HepG2 (cell line): ENCODE measurements at regions not wholly inside any gene's neighbourhood (a gene's known extent, or its start where the extent isn't known, plus 50 kb on each side); places are given as distances from the start of the nearest gene placed in this dataset.

Source experiments
- BHLHE40 ChIP-seq: IDR thresholded peaks from 2 replicates; pipeline ENCODE4 v1.6.1; 2011; ENCODE audit warnings: low read length, improper control_type of control experiment
- BORCS8-MEF2B ChIP-seq: sonication (generic); formaldehyde crosslinking; IDR thresholded peaks from 2 replicates; pipeline ENCODE4 v1.8.0; 2022; ENCODE audit warnings: mild to moderate bottlenecking, missing genetic modification reagents
- CEBPB ChIP-seq: IDR thresholded peaks from 2 replicates; pipeline ENCODE4 v1.6.1; 2011; ENCODE audit warnings: low read depth, low read length, improper control_type of control experiment, borderline replicate concordance
- CENPT ChIP-seq: sonication (generic); formaldehyde crosslinking; IDR thresholded peaks from 2 replicates; pipeline ENCODE4 v1.8.0; 2022; ENCODE audit warnings: low read depth, mild to moderate bottlenecking, moderate library complexity, missing genetic modification reagents
- CREM ChIP-seq, 2 experiments: sonication (generic) in 1 of 2; formaldehyde crosslinking in 1 of 2; IDR thresholded peaks; 2 replicates each; pipeline versions ENCODE4 v1.4.0 to v1.6.1; 2016 to 2020; ENCODE audit warnings: antibody characterized with exemption in 1 of 2, mild to moderate bottlenecking in 1 of 2, missing genetic modification reagents in 1 of 2
- ELF1 ChIP-seq: sonication (generic); formaldehyde crosslinking; IDR thresholded peaks from 2 replicates; pipeline ENCODE4 v1.4.0; 2020; ENCODE audit warnings: missing genetic modification reagents
- MAFG ChIP-seq: sonication (generic); formaldehyde crosslinking; IDR thresholded peaks from 2 replicates; pipeline ENCODE4 v1.5.1; 2020; ENCODE audit warnings: mild to moderate bottlenecking, missing genetic modification reagents
- MXD3 ChIP-seq: IDR thresholded peaks from 2 replicates; pipeline ENCODE4 v1.6.1; 2016; ENCODE audit warnings: mild to moderate bottlenecking, missing biosample characterization, missing genetic modification reagents
- NFIC ChIP-seq: IDR thresholded peaks from 2 replicates; pipeline ENCODE4 v1.6.1; 2012; ENCODE audit warnings: mild to moderate bottlenecking, low read length, inconsistent platforms
- NFKB2 ChIP-seq: sonication (generic); formaldehyde crosslinking; IDR thresholded peaks from 2 replicates; pipeline ENCODE4 v1.4.0; 2020; ENCODE audit warnings: missing genetic modification reagents, borderline replicate concordance
- RFXAP ChIP-seq: sonication (generic); formaldehyde crosslinking; IDR thresholded peaks from 2 replicates; pipeline ENCODE4 v1.4.0; 2020; ENCODE audit warnings: missing genetic modification reagents, borderline replicate concordance
- RNF2 ChIP-seq: fragments of 450-650 bp; conservative IDR thresholded peaks from 2 replicates; pipeline ENCODE4 v1.6.1; 2016; ENCODE audit warnings: low read depth
- STAT5B ChIP-seq: sonication (generic); formaldehyde crosslinking; IDR thresholded peaks from 2 replicates; pipeline ENCODE4 v1.4.0; 2020; ENCODE audit warnings: missing genetic modification reagents
- TCF12 ChIP-seq, 2 experiments: fragments of 450-650 bp in 1 of 2; sonication (generic) in 1 of 2; formaldehyde crosslinking in 1 of 2; IDR thresholded peaks; 2 replicates each; pipeline versions ENCODE4 v1.6.1 to v1.8.0; 2017 to 2022; ENCODE audit warnings: antibody characterized with exemption in 1 of 2, mild to moderate bottlenecking in 1 of 2, missing genetic modification reagents in 1 of 2, moderate library complexity in 1 of 2
- TMF1 ChIP-seq: sonication (generic); formaldehyde crosslinking; IDR thresholded peaks from 2 replicates; pipeline ENCODE4 v1.8.1; 2022; ENCODE audit warnings: low read depth, missing genetic modification reagents
- ZMYM3 ChIP-seq: sonication (generic); formaldehyde crosslinking; IDR thresholded peaks from 2 replicates; pipeline ENCODE4 v1.5.1; 2020; ENCODE audit warnings: mild to moderate bottlenecking, missing genetic modification reagents
- ZNF430 ChIP-seq: sonication (generic); formaldehyde crosslinking; IDR thresholded peaks from 2 replicates; pipeline ENCODE4 v1.9.0; 2021; ENCODE audit warnings: mild to moderate bottlenecking, missing genetic modification reagents
- ZNF512 ChIP-seq: sonication (generic); formaldehyde crosslinking; IDR thresholded peaks from 2 replicates; pipeline ENCODE4 v1.4.0; 2020; ENCODE audit warnings: mild to moderate bottlenecking, missing genetic modification reagents
- ZNF605 ChIP-seq: sonication (generic); formaldehyde crosslinking; IDR thresholded peaks from 2 replicates; pipeline ENCODE4 v1.8.0; 2022; ENCODE audit warnings: mild to moderate bottlenecking, missing genetic modification reagents
- ZNF629 ChIP-seq: sonication (generic); formaldehyde crosslinking; conservative IDR thresholded peaks from 2 replicates; pipeline ENCODE4 v1.5.0; 2020; ENCODE audit warnings: missing genetic modification reagents
- ZNF652 ChIP-seq: IDR thresholded peaks from 2 replicates; pipeline ENCODE4 v1.6.1; 2016; ENCODE audit warnings: low read depth, borderline replicate concordance
- ZNF709 ChIP-seq: sonication (generic); formaldehyde crosslinking; IDR thresholded peaks from 2 replicates; pipeline ENCODE4 v1.5.0; 2020; ENCODE audit warnings: mild to moderate bottlenecking, missing genetic modification reagents
- TF ChIP-seq, protein P1 (sequence below): sonication (generic); formaldehyde crosslinking; IDR thresholded peaks from 2 replicates; pipeline ENCODE4 v1.5.0; 2020; ENCODE audit warnings: missing genetic modification reagents, mild to moderate bottlenecking, borderline replicate concordance
- TF ChIP-seq, protein P2 (sequence below): sonication (generic); formaldehyde crosslinking; conservative IDR thresholded peaks from 2 replicates; pipeline ENCODE4 v1.4.0; 2020; ENCODE audit warnings: missing genetic modification reagents
- TF ChIP-seq, protein P3 (sequence below): sonication (generic); formaldehyde crosslinking; IDR thresholded peaks from 2 replicates; pipeline ENCODE4 v1.4.0; 2020; ENCODE audit warnings: missing genetic modification reagents
- TF ChIP-seq, protein P4 (sequence below), 2 experiments: sonication (generic) in 1 of 2; formaldehyde crosslinking in 1 of 2; IDR thresholded peaks; 2 replicates each; pipeline versions ENCODE4 v1.4.0 to v1.6.1; 2018 to 2020; ENCODE audit warnings: missing genetic modification reagents in 2 of 2, borderline replicate concordance in 1 of 2, low read depth in 1 of 2, mild to moderate bottlenecking in 1 of 2, missing biosample characterization in 1 of 2

GRCh38 chr4:87911252-87911774 lies 64.2 kb upstream of the SPP1 start (continued):
- TF ChIP-seq ZNF652 (peak; percentile 86), RNF2 (no peak), ZNF709 (no peak), BHLHE40 (no peak), ZMYM3 (CRISPR knock-in tag) (no peak), ZNF430 (CRISPR knock-in tag) (no peak), NFIC (peak; percentile 85), CREM (IDR thresholded peaks at IDR 0.05) (peak; percentile 87), CREM (CRISPR knock-in tag; IDR thresholded peaks at IDR 0.05) (no peak), ZNF629 (CRISPR knock-in tag) (0 out of 2 replicates have a peak, but pooled peaks have one; percentile 8), CEBPB (peak; percentile 66; the same call in 1 of the 2 replicates), RFXAP (CRISPR knock-in tag) (0 out of 2 replicates have a peak, but pooled peaks have one; percentile 24), NFKB2 (no peak), ELF1 (CRISPR knock-in tag) (no peak), TCF12 (IDR thresholded peaks at IDR 0.05) (no peak), TCF12 (CRISPR knock-in tag; IDR thresholded peaks at IDR 0.05) (0 out of 2 replicates have a peak, but pooled peaks have one; percentile 36), TMF1 (CRISPR knock-in tag) (no peak), ZNF605 (no peak), STAT5B (CRISPR knock-in tag) (0 out of 2 replicates have a peak, but pooled peaks have one; percentile 53), ZNF512 (CRISPR knock-in tag) (no peak), CENPT (no peak), MAFG (CRISPR knock-in tag) (no peak), BORCS8-MEF2B (CRISPR knock-in tag) (no peak), MXD3 (no peak)
- TF ChIP-seq, protein P1, sequence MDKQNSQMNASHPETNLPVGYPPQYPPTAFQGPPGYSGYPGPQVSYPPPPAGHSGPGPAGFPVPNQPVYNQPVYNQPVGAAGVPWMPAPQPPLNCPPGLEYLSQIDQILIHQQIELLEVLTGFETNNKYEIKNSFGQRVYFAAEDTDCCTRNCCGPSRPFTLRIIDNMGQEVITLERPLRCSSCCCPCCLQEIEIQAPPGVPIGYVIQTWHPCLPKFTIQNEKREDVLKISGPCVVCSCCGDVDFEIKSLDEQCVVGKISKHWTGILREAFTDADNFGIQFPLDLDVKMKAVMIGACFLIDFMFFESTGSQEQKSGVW (CRISPR knock-in tag) = no peak
- TF ChIP-seq, protein P2, sequence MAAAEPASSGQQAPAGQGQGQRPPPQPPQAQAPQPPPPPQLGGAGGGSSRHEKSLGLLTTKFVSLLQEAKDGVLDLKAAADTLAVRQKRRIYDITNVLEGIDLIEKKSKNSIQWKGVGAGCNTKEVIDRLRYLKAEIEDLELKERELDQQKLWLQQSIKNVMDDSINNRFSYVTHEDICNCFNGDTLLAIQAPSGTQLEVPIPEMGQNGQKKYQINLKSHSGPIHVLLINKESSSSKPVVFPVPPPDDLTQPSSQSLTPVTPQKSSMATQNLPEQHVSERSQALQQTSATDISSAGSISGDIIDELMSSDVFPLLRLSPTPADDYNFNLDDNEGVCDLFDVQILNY (CRISPR knock-in tag) = no peak
- TF ChIP-seq, protein P3, sequence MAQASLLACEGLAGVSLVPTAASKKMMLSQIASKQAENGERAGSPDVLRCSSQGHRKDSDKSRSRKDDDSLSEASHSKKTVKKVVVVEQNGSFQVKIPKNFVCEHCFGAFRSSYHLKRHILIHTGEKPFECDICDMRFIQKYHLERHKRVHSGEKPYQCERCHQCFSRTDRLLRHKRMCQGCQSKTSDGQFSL (CRISPR knock-in tag) = no peak
- TF ChIP-seq, protein P4, sequence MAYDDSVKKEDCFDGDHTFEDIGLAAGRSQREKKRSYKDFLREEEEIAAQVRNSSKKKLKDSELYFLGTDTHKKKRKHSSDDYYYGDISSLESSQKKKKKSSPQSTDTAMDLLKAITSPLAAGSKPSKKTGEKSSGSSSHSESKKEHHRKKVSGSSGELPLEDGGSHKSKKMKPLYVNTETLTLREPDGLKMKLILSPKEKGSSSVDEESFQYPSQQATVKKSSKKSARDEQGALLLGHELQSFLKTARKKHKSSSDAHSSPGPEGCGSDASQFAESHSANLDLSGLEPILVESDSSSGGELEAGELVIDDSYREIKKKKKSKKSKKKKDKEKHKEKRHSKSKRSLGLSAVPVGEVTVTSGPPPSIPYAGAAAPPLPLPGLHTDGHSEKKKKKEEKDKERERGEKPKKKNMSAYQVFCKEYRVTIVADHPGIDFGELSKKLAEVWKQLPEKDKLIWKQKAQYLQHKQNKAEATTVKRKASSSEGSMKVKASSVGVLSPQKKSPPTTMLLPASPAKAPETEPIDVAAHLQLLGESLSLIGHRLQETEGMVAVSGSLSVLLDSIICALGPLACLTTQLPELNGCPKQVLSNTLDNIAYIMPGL (CRISPR knock-in tag; IDR thresholded peaks at IDR 0.05; ENCODE audit: borderline replicate concordance in 1 of 2, low read depth in 1 of 2) = no peak
